ENCODE measurements at regions not wholly inside any gene's neighbourhood (a gene's known extent, or its start where the extent isn't known, plus 50 kb on each side); places are given as distances from the start of the nearest gene placed in this dataset.

DNA sequence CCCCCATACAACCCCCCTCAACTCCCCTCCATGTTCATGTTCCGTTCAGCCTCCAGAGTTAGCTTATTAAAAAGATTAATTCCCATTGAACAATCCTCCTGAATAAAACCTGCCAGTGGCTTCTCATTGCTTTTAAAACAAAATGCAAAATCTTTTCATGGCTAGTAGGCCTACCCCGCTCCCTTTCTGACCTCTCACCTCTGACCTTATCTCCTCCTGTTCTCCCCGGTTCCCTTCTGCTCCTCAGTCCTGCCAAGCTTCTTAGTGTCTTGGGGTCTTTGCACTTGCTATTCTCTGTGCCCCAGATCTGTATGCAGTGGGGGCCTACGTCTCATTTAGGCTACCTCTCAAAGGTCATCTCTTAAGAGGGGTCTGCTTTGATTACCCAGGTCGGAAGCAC is 64.3 kb downstream of the RHOB start:
- DNase-seq (ENCODE audit: low read depth, low spot score) (no peak), FAIRE-seq (no peak)
- Histone ChIP-seq H3K27me3 (ENCODE audit: control insufficient read depth, extremely low read depth, insufficient read depth, low read length) (no peaks in the 10 kb centered on the region), H3K4me2 (ENCODE audit: control insufficient read depth, extremely low read depth, insufficient read depth, low read depth, low read length) (no peak overlapping the region), H2AFZ (ENCODE audit: control insufficient read depth, low read length) (no peak overlapping the region), H3K79me2 (ENCODE audit: control insufficient read depth, insufficient read depth, low read length) (no peaks in the 10 kb centered on the region), H4K20me1 (ENCODE audit: control insufficient read depth, extremely low read depth, insufficient read depth, low read length) (no peaks in the 10 kb centered on the region), H3K4me3 (ENCODE audit: control insufficient read depth in 2 of 3, extremely low read depth in 1 of 3, insufficient read depth in 2 of 3, low read depth in 1 of 3, low read length in 3 of 3) (no peak overlapping the region), H3K4me1 (ENCODE audit: control insufficient read depth, extremely low read depth, insufficient read depth, low read length) (peaks cover 42% of the 10 kb centered on the region), H3K9me3 (ENCODE audit: control insufficient read depth, low read depth, low read length) (no peaks in the 10 kb centered on the region), H3K9ac (ENCODE audit: control insufficient read depth, extremely low read depth, insufficient read depth, low read length) (no peak overlapping the region), H3K36me3 (ENCODE audit: control insufficient read depth in 2 of 2, extremely low read depth in 1 of 2, insufficient read depth in 2 of 2, low read length in 2 of 2) (no peaks in the 10 kb centered on the region), H3K27ac (ENCODE audit: control insufficient read depth, insufficient read depth, low read length) (no peak overlapping the region), H3K9me1 (ENCODE audit: control insufficient read depth, extremely low read depth, insufficient read depth, low read length) (no peaks in the 10 kb centered on the region)
- dilution Hi-C loops (cut with MboI; ENCODE audit: extremely low pct_ligation_motif_present, low sequenced_read_pairs), result no loop called here
- TF ChIP-seq, protein P1, sequence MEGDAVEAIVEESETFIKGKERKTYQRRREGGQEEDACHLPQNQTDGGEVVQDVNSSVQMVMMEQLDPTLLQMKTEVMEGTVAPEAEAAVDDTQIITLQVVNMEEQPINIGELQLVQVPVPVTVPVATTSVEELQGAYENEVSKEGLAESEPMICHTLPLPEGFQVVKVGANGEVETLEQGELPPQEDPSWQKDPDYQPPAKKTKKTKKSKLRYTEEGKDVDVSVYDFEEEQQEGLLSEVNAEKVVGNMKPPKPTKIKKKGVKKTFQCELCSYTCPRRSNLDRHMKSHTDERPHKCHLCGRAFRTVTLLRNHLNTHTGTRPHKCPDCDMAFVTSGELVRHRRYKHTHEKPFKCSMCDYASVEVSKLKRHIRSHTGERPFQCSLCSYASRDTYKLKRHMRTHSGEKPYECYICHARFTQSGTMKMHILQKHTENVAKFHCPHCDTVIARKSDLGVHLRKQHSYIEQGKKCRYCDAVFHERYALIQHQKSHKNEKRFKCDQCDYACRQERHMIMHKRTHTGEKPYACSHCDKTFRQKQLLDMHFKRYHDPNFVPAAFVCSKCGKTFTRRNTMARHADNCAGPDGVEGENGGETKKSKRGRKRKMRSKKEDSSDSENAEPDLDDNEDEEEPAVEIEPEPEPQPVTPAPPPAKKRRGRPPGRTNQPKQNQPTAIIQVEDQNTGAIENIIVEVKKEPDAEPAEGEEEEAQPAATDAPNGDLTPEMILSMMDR (optimal IDR thresholded peaks at IDR 0.05 in 1 of 3, IDR thresholded peaks at IDR 0.05 in 1 of 3, conservative IDR thresholded peaks at IDR 0.05 in 1 of 3; ENCODE audit: extremely low read depth in 1 of 3, insufficient read depth in 2 of 3, low read length in 3 of 3), result no peak
- TF ChIP-seq EZH2 (IDR thresholded peaks at IDR 0.05; ENCODE audit: low read length), result no peak

DNA sequence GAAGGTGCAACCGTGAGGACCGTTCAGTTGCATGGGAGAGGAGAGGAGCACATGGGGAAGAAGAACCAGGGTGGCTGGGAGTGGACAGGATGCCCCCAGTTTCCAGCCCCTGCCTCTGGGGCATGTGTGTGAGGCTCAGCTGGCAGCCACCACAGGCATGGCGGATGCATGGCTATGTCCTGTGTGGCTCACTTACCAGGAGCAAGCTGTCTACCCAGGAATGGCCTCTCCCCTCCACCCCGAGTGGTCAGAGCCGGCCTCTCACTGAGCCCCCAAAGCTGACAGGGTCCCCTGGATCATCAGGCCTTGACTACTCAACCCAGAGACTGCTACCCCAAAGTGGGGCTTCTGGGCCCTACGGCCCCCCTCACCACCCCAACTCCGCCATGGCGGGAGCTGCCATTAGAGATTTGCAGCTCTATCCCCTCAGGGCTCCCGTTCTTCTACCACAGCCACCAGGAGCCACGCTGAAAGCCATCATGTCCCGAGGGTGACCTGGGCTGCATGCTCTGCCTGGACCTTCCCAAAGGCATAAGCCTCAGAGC is 65.3 kb downstream of the RHOB start:
- DNase-seq (ENCODE audit: low read depth, low spot score) (no peak), FAIRE-seq (no peak)
- no peaks in the 10 kb centered on the region for H3K79me2 ChIP-seq (ENCODE audit: control insufficient read depth, insufficient read depth, low read length)
- H3K36me3 ChIP-seq (ENCODE audit: control insufficient read depth in 2 of 2, extremely low read depth in 1 of 2, insufficient read depth in 2 of 2, low read length in 2 of 2), result no peaks in the 10 kb centered on the region
- no peak overlapping the region for H3K4me3 ChIP-seq (ENCODE audit: control insufficient read depth in 2 of 3, extremely low read depth in 1 of 3, insufficient read depth in 2 of 3, low read depth in 1 of 3, low read length in 3 of 3)
- no peak overlapping the region for H3K27ac ChIP-seq (ENCODE audit: control insufficient read depth, insufficient read depth, low read length)
- dilution Hi-C loops (cut with MboI; ENCODE audit: extremely low pct_ligation_motif_present, low sequenced_read_pairs), result no loop called here
- peaks cover 43% of the 10 kb centered on the region for H3K4me1 ChIP-seq (ENCODE audit: control insufficient read depth, extremely low read depth, insufficient read depth, low read length)
- no peaks in the 10 kb centered on the region for H4K20me1 ChIP-seq (ENCODE audit: control insufficient read depth, extremely low read depth, insufficient read depth, low read length)
- no peaks in the 10 kb centered on the region for H3K9me1 ChIP-seq (ENCODE audit: control insufficient read depth, extremely low read depth, insufficient read depth, low read length)
- no peak overlapping the region for H3K9ac ChIP-seq (ENCODE audit: control insufficient read depth, extremely low read depth, insufficient read depth, low read length)
- no peak overlapping the region for H2AFZ ChIP-seq (ENCODE audit: control insufficient read depth, low read length)
- H3K27me3 ChIP-seq (ENCODE audit: control insufficient read depth, extremely low read depth, insufficient read depth, low read length), result no peaks in the 10 kb centered on the region
- H3K4me2 ChIP-seq (ENCODE audit: control insufficient read depth, extremely low read depth, insufficient read depth, low read depth, low read length), result no peak overlapping the region
- no peaks in the 10 kb centered on the region for H3K9me3 ChIP-seq (ENCODE audit: control insufficient read depth, low read depth, low read length)
- TF ChIP-seq EZH2 (IDR thresholded peaks at IDR 0.05; ENCODE audit: low read length), result no peak
- TF ChIP-seq, protein P1 (optimal IDR thresholded peaks at IDR 0.05 in 1 of 3, IDR thresholded peaks at IDR 0.05 in 1 of 3, conservative IDR thresholded peaks at IDR 0.05 in 1 of 3; ENCODE audit: extremely low read depth in 1 of 3, insufficient read depth in 2 of 3, low read length in 3 of 3), result no peak

Data from keratinocyte (primary cell).